Cardiac septum (tissue), 1 donor: ENCODE measurements at regions not wholly inside any gene's neighbourhood (a gene's known extent, or its start where the extent isn't known, plus 50 kb on each side); places are given as distances from the start of the nearest gene placed in this dataset.
"Not testable (repeated sequence)": the region's sequence is repeated elsewhere in the genome, so short reads cannot be mapped to it uniquely, and the experiment has no call there.

Experiments
- DNase-seq: peaks from one replicate; pipeline ENCODE4 v3.0.0-alpha.2; 2020; ENCODE audit warnings: low spot score
- intact Hi-C: fragments of 100-400 bp; cut with DNase I; formaldehyde crosslinking; loops from one replicate; pipeline ENCODE4 v1.14.0; 2022
- donor health status: DM: no; HTN: no; CAD: no.

DNA sequence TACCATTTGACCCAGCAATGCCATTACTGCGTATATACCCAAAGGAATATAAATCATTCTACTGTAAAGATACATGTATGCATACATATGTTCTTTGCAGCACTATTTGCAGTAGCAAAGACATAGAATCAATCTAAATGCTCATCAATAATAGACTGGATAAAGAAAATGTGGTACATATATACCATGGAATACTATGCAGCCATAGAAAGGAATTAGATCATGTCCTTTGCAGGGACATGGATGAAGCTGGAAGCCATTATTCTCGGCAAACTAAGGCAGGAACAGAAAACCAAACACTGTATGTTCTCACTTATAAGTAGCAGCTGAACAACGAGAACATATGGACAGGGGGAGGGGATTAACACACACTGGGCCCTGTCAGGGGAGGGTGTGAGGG is 54.8 kb upstream of the ZNF30 start:
- DNase-seq, intact Hi-C loops: not testable (repeated sequence)

DNA sequence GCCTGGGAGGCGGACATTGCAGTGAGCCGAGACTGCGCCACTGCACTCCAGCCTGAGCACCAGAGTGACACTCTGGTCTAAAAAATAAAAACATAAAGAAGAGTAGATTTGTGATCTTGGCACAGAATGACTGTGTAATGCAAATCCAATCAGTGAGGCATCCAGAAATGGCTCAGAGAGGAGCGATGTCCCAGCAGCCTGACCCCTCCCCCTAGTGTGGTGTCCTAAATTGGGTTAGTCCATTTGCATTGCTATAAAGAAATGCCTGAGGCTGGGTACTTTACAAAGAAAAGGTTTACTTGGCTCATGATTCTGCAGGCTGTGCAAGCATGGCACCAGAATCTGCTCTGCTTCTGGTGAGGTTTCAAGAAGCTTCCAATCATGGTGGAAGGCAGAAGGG is 59.1 kb upstream of the ZNF30 start:
- intact Hi-C loops = no loop called here

DNA sequence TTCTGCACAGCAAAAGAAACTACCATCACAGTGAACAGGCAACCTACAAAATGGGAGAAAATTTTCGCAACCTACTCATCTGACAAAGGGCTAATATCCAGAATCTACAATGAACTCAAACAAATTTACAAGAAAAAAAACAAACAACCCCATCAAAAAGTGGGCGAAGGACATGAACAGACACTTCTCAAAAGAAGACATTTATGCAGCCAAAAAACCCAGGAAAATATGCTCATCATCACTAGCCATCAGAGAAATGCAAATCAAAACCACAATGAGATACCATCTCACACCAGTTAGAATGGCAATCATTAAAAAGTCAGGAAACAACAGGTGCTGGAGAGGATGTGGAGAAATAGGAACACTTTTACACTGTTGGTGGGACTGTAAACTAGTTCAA is 61.5 kb upstream of the ZNF30 start:
- DNase-seq, intact Hi-C loops: not testable (repeated sequence)

More for the DNA sequence above, 59.1 kb upstream of the ZNF30 start:
- DNase-seq = no peak

DNA sequence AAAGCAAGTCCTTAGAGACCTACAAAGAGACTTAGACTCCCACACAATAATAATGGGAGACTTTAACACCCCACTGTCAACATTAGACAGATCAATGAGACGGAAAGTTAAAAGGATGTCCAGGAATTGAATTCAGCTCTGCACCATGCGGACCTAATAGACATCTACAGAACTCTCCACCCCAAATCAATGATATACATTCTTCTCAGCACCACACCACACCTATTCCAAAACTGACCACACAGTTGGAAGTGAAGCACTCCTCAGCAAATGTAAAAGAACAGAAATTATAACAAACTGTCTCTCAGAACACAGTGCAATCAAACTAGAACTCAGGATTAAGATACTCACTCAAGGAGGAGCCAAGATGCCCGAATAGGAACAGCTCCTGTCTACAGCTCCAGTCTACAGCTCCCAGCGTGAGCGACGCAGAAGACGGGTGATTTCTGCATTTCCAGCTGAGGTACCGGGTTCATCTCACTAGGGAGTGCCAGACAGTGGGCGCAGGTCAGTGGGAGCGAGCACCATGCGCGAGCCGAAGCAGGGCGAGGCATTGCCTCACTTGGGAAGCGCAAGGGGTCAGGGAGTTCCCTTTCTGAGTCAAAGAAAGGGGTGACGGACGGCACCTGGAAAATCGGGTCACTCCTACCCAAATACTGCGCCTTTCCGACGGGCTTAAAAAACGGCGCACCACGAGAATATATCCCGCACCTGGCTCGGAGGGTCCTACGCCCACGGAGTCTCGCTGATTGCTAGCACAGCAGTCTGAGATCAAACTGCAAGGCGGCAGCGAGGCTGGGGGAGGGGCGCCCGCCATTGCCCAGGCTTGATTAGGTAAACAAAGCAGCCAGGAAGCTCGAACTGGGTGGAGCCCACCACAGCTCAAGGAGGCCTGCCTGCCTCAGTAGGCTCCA is 66.6 kb upstream of the ZNF30 start:
- intact Hi-C loops, DNase-seq: not testable (repeated sequence)

DNA sequence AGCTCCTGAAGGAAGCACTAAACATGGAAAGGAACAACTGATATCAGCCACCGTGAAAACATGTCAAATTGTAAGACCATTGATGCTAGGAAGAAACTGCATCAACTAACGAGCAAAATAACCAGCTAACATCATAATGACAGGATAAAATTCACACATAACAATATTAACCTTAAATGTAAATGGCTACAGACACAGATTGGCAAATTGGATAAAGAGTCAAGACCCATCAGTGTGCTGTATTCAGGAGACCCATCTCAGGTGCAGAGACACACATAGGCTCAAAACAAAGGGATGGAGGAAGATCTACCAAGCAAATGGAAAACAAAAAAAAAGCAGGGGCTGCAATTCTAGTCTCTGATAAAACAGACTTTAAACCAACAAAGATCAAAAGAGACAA is 67.4 kb upstream of the ZNF30 start:
- DNase-seq, intact Hi-C loops: not testable (repeated sequence)

DNA sequence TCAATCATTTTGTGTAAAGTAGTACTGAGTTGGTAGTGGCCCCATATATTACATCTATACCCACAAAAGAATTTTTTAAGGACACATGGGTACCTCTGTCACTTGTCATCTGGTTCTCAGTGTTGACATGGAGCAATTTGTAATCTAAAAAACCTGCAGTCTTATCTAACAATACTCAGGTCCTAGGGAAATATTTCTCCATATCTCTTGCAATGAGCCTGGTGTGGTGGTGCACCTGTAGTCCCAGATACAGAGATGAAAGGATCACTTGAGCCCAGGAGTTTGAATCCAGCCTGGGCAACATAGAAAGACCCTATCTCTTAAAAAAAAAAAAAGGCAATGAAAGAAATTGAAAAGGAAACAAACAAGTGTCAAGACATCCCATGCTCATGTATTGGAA is 70.7 kb upstream of the ZNF30 start:
- intact Hi-C loops = no loop called here
- DNase-seq = no peak

DNA sequence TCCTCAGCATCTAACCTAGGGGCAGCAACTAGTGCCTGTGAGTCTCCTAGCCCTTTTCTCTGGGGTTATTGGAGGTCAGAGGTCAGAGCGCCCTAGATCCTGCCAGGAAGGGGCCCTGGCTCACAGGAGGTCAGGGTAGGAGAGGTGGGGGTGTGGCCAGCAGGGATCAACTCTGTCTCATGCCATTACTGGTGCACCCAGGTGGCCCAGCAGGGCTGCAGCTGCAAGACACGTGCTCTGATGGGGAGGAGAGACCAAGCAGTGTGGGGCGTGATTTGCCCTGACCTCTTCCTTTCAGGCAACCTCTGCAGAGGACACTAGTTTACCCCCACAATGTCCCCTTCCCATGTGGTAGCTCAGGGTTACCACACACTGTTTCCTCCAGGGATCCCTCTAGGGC is 73.3 kb upstream of the ZNF30 start:
- intact Hi-C loops = no loop called here
- no peak for DNase-seq

DNA sequence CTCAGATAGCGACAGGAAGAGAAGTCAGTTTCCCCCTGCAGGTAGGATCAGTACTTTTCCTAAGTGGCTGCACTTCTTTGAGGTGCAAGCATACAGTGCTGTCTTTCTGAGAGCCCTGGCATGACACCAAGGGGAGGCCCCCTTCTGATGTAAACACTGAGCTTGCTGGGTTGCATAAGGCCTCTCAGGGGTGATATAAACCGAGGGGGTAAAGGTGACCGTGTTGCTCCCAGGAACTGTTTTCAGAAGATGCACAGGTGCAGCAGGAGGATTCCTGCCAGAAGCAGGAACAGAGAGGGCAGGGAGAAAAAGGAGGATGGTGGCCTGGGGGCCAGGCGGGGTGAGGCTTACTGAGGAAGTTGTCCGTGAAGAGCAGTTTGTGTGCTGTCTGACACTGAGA is 74.0 kb upstream of the ZNF30 start:
- intact Hi-C loops = no loop called here
- DNase-seq = no peak

DNA sequence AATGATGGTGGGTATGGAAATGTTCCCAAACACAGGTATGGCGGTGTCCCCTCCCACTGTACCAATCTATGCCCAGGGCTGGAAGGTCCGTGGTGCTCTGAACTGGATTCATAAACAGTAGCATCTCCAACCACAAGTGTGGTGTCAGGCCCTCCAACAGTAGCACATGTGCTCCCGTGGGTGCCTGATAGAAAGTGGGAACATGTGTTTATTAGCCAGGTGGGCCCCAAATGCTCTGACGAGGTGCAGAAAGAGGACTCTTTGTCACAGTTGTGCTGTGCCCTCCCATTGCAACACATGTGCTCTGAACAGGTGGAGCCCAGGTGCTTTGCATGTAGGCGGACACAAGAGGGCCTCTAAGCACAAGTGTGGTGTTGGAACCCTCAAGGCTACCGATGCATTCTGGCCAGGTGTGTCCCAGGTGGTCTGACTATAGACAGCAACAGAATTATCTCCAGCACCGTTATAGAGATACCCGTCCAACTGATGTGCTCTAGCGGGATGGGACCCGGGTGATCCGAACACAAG is 75.4 kb upstream of the ZNF30 start:
- intact Hi-C loops = no loop called here
- DNase-seq = no peak

DNA sequence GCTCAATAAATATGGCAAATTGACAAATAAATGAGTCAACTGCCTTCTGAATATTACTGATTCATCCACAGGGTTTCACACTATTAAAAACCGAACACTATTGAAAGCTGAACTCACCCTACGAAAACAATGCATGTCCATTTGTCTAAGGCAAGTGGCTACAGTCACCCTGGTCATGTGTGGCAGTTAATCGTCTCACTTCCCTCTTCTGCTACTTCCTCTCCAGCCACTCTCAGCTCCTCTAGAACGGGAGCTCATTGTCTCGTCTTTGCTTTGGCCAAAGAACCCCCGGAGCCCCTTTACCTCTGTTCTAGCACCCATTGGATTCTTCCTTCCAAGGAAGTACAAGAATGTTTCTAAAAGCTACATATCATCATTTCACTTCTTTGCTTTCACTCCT is 74.4 kb upstream of the ZNF599 start:
- no peak for DNase-seq
- intact Hi-C loops = no loop called here

DNA sequence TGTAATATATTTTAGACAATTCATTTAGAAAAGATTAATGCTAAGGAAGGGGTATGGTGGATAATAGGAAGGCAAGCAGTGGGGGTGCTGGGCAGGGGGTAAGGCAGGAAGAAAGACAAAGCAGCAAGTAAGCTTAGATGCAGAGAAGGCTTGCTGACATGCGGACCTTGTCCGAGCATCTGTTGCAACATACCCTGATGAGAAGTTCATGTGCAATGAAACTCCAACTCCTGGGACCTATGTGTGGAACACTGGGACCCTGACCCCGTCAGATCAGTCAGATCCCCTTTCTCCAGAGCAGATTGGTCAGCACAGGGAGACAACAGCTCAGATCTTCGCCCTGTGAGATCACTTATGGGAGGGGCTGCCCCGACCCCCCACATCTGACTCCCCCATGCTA is 71.3 kb upstream of the ZNF599 start:
- DNase-seq = no peak
- intact Hi-C loops = no loop called here

DNA sequence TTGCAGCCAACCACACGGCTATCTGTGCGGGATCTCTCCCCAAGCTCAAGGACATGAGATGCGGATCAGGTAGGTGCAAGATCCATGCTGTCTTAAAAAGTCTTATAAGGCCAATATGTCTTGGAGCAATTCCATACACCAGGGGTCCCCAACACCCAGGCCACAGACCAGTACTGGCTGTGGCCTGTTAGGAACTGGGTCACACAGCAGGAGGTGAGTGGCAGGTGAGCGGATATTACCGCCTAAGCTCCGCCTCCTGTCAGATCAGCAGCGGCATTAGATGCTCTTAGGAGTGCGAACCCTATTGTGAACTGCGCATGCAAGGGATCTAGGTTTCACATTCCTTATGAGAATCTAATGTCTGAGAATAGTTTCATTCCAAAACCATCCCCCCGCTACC is 68.8 kb upstream of the ZNF599 start:
- intact Hi-C loops = no loop called here
- DNase-seq = no peak

DNA sequence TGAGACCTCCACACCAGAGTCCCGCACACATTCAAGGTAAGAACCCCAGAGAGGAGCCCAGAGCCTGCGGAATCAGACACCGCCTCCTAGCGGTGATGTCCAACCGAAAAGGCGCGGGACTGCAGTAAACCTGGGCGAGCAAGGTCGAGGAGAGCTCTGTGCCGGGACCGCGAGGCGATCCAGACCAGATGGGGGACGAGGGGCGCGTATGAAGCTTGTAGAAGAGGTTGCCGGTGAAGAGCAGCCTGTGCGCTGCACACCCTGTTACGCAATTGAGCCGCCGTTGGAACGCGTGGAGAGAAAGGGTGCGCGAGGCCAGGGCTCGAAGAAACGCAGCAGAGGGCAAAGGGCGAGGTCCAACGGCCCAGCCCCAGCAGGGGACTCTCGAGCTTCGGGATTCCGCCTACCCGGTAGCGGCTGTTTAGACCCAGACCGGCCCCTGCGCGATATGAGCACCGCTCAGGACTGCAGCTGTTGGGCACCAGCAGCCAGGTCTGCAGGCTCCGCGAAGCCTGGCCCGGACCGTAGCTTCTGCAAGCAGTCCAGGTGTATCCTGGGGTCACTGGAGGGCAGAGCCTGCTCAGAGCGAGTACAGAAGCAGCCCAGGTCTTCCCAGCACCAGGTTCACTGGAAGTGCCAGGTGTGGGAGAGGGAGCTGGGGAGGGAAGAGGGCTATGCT is 65.9 kb upstream of the ZNF599 start:
- intact Hi-C loops = no loop called here
- no peak for DNase-seq

DNA sequence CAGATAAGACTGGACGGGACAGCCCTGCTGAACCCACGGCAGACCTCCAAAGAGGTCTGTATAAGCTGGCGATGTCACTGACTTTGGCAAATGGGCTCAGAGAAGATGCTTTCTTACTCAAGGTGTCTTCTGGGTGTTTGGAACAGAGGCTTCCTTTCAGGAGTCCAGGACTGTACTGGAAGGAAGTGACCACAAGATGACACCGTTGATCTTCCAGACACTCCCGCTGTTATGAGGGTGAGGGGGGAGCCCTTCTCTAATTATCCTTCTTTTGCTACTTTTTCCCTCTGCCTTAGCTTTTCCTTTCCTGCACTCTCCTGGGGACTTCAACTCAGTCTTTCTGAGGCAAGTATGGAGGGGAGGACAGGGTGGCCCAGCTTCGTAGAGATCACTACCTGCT is 65.2 kb upstream of the ZNF599 start:
- intact Hi-C loops = no loop called here
- no peak for DNase-seq

DNA sequence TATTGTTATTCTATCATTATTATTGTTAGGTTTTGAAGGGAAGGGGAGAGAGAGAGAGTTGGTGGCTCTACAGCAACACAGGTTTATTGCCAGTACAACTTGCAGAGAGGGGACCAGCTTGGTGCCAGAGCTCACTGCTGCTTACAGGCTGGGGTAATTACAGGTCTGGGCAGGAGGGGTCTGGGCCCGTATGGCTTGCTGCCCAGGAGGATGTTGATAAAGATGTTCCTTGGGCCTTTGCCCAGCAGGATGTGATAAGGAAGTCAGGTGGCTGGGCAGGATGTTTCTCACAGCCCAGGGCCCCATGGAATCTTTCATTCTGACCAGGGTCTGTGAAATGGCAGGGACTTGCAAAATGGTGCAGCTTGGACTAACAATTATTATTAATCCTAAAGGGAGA is 64.2 kb upstream of the ZNF599 start:
- peak; percentile 86 for DNase-seq
- intact Hi-C loops = no loop called here

DNA sequence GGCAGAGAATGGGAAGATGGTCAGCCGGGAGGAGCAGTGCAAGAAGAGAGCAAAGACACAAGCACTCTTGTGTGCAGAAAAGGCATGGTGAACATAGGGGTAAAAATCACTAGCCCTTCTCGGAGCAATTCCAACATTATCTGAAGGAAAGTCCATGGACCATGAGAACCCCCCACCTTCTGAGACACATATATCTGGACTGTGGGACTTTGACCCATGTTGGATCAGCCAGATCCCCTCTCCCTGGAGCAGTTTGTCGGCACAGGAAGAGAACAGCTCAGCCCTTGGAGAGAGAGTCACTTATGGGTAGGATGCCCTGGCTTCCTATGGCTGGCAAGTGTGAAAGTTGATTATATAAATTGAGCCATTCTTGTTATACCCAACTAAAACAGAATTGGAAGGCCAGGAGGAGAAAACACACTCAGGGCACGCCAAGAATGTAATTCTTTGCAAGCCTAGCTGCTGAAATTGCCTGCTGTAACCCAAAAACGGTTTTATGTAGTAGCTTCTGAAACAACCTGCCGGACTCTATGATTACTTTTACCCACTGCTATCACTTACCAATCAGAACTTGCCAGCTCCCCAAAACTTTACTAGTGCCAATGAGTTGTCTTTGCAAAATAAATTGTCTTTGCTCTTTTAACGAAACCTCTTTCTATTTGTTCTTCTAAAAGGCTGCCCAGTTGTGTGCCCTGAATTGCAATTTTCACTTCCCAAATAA is 62.8 kb upstream of the ZNF599 start:
- intact Hi-C loops = no loop called here

DNA sequence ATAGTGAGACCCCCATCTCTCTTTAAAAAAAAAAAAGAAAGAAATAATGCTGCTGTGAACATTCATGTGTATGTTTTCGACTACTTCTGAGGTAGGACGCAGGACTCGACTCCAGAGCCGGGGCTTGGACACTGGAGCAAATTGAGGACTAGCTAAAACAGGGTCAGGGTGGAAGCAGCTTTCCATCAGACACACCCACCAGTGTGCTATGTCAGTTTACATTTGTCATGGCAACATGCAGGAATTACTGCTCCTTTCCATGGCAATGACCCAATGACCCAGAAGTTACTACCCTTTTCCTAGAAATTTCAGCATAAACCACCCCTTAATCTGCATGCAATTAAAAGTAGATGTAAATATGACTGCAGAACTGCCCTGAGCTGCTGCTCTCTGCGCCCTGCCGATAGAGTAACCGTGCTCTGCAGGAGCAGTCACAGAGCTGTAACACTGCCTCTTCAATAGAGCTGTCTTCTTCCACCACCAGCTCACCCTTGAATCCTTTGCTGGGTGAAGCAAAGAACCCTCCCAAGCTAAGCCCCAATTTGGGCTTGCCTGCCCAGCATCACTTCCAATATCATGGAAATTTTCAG is 61.6 kb upstream of the ZNF599 start:
- DNase-seq = no peak
- intact Hi-C loops = no loop called here

More for the DNA sequence above, 62.8 kb upstream of the ZNF599 start:
- DNase-seq = no peak

DNA sequence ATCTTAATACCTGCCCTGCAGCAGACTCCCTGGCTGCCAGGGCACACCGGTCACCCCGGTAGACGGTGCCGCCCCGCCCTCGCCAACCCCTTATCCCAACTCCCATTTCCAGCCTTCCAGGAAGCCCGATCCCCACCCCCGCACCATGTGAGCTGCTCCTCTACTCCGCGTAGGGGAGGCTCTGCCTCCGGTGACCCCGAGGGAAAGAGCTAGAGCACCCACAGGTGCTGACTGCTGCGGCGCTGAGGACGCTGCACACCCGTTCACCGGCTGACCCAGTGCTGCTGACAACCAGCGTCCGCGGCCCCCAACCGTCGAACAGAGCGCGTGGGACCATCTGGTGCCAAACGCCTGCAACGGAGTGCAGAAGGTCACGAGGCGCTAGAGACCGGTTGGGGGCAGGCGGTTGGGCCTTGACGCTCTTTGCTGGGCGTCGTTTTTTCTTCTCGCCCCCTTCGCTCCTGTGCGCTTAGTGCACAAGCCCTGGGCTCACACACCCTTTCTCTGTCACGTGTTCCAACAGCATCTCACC is 59.6 kb upstream of the ZNF599 start:
- DNase-seq = no peak
- intact Hi-C loops = no loop called here

DNA sequence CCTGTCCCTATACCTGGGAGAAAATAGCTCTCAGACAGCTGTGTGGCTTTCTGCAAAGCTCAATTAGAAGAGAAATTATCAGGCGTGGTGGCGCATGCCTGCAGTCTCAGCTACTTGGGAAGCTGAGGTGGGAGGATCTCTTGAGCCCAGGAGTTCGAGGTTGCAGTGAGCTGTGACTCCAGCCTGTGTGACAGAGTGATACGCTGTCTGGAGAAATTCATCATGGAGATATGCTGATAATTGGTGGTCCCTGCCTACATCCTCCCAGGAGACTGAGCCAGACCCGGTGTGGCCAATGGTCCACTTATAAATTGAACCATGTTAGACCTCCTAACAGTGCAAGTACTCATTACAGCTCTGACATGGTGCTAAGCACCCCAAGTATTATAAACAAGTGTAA is 58.7 kb upstream of the ZNF599 start:
- intact Hi-C loops = no loop called here
- no peak for DNase-seq

DNA sequence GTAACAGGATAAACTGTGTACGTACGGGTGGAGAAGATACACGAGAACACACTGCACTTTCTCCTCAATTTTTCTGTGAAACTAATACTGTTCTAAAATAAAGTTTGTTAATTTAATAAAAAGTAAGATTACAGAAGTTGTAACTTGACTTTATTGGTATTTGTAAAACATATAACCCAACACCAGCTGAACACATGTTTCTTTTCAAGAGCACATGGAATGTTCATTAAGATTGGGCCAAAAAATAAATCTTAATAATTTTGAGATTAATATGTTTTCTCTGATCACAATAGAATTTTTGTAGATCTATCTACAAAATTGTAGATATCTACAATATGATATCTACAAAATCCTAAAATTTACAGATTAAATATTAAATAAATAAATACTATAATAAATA is 55.1 kb upstream of the ZNF599 start:
- no peak for DNase-seq
- intact Hi-C loops = no loop called here
